GM23338 (cell line): ENCODE measurements at regions not wholly inside any gene's neighbourhood (a gene's known extent, or its start where the extent isn't known, plus 50 kb on each side); places are given as distances from the start of the nearest gene placed in this dataset.

Experiments
- ATAC-seq: fragments of 200-7000 bp; cut with Tn5 transposase; 3 replicates; pipeline ENCODE4 v1.9.1; 2020
- DNase-seq: peaks from one replicate; pipeline ENCODE4 v3.0.0-alpha.2; 2015; ENCODE audit warnings: low spot score
- H2AFZ ChIP-seq: fragments of 200-600 bp; sonication (generic); 2 replicates; pipeline ENCODE4 v1.8.0; 2016; ENCODE audit warnings: antibody characterized with exemption, mild to moderate bottlenecking, moderate library complexity
- H3F3A ChIP-seq: fragments of 200-600 bp; sonication (generic); replicated peaks from 2 replicates; pipeline ENCODE4 v1.8.0; 2017; ENCODE audit warnings: antibody characterized with exemption, mixed run types, low read depth
- H3K27ac ChIP-seq: fragments of 200-600 bp; sonication (generic); 2 replicates; pipeline ENCODE4 v1.6.1; 2016; ENCODE audit warnings: low read depth
- H3K27me3 ChIP-seq: fragments of 200-600 bp; sonication (generic); 2 replicates; pipeline ENCODE4 v1.8.0; 2016; ENCODE audit warnings: mild to moderate bottlenecking, mixed run types, moderate library complexity; ENCODE audit not compliant: insufficient read depth
- H3K36me3 ChIP-seq: fragments of 200-600 bp; sonication (generic); 2 replicates; pipeline ENCODE4 v1.8.0; 2016; ENCODE audit warnings: mild to moderate bottlenecking; ENCODE audit not compliant: insufficient read depth
- H3K4me1 ChIP-seq: fragments of 200-600 bp; sonication (generic); 2 replicates; pipeline ENCODE4 v1.8.0; 2016; ENCODE audit warnings: mild to moderate bottlenecking, moderate library complexity; ENCODE audit not compliant: insufficient read depth
- H3K4me2 ChIP-seq: fragments of 200-600 bp; sonication (generic); 2 replicates; pipeline ENCODE4 v1.7.1; 2017; ENCODE audit warnings: mixed run types
- H3K4me3 ChIP-seq: fragments of 200-600 bp; sonication (generic); 2 replicates; pipeline ENCODE4 v1.6.1; 2016; ENCODE audit warnings: mixed run types
- H3K79me2 ChIP-seq: fragments of 200-600 bp; sonication (generic); replicated peaks from 2 replicates; pipeline ENCODE4 v1.8.0; 2017; ENCODE audit warnings: mild to moderate bottlenecking; ENCODE audit not compliant: insufficient read depth
- H3K9me2 ChIP-seq: fragments of 200-600 bp; sonication (generic); 2 replicates; pipeline ENCODE4 v1.8.0; 2017; ENCODE audit not compliant: insufficient read depth
- H4K20me1 ChIP-seq: fragments of 200-600 bp; sonication (generic); replicated peaks from 2 replicates; pipeline ENCODE4 v1.8.0; 2017; ENCODE audit warnings: mild to moderate bottlenecking; ENCODE audit not compliant: insufficient read depth
- H3K27ac Mint-ChIP-seq: 2 replicates; pipeline ENCODE4 v1.8.0; 2020; ENCODE audit warnings: inconsistent platforms, mild to moderate bottlenecking, moderate library complexity, mixed read lengths
- H3K27me3 Mint-ChIP-seq: 3 replicates; pipeline ENCODE4 v1.8.0; 2022; ENCODE audit warnings: low read depth, mild to moderate bottlenecking, moderate library complexity, mixed read lengths, inconsistent platforms; ENCODE audit not compliant: insufficient read depth, poor library complexity
- H3K36me3 Mint-ChIP-seq: 3 replicates; pipeline ENCODE4 v1.8.0; 2021; ENCODE audit warnings: low read depth, mild to moderate bottlenecking, inconsistent platforms, moderate library complexity, mixed read lengths
- H3K4me1 Mint-ChIP-seq: 3 replicates; pipeline ENCODE4 v1.8.0; 2020; ENCODE audit warnings: mild to moderate bottlenecking, inconsistent platforms, mixed read lengths
- H3K4me3 Mint-ChIP-seq: 3 replicates; pipeline ENCODE4 v1.8.0; 2021; ENCODE audit warnings: moderate library complexity, mild to moderate bottlenecking, inconsistent platforms, mixed read lengths
- H3K9me3 Mint-ChIP-seq: 3 replicates; pipeline ENCODE4 v1.8.0; 2020; ENCODE audit warnings: moderate library complexity, mild to moderate bottlenecking, inconsistent platforms, mixed read lengths
- CREB1 ChIP-seq: fragments of 250-450 bp; sonication (Bioruptor Pico); IDR thresholded peaks from 2 replicates; pipeline ENCODE4 v1.5.0; 2020; ENCODE audit warnings: low read depth, mild to moderate bottlenecking, moderate library complexity
- CTCF ChIP-seq, 2 experiments: fragments of 200-600 bp in 1 of 2; sonication (generic) in 1 of 2; conservative IDR thresholded peaks; 2 replicates each; pipeline versions ENCODE4 v1.5.1 to v1.6.1; 2016 to 2017; ENCODE audit warnings: antibody characterized with exemption in 2 of 2, low read depth in 2 of 2, mild to moderate bottlenecking in 2 of 2, moderate library complexity in 1 of 2
- ETS1 ChIP-seq: IDR thresholded peaks from 2 replicates; pipeline ENCODE4 v1.6.1; 2016; ENCODE audit warnings: antibody characterized with exemption
- EZH2 ChIP-seq: fragments of 200-600 bp; sonication (generic); IDR thresholded peaks from one replicate; pipeline ENCODE4 v1.8.0; 2017; ENCODE audit warnings: antibody characterized with exemption, mild to moderate bottlenecking, low read depth; ENCODE audit not compliant: unreplicated experiment
- EZH2phosphoT487 ChIP-seq: fragments of 200-600 bp; sonication (generic); IDR thresholded peaks from one replicate; pipeline ENCODE4 v1.8.1; 2018; ENCODE audit warnings: antibody characterized with exemption; ENCODE audit not compliant: unreplicated experiment
- JUNB ChIP-seq: IDR thresholded peaks from one replicate; pipeline ENCODE4 v1.6.1; 2016; ENCODE audit warnings: antibody characterized with exemption; ENCODE audit not compliant: unreplicated experiment
- NANOG ChIP-seq: IDR thresholded peaks from 2 replicates; pipeline ENCODE4 v1.6.1; 2016; ENCODE audit warnings: antibody characterized with exemption, borderline replicate concordance
- POLR2AphosphoS5 ChIP-seq: IDR thresholded peaks from 2 replicates; pipeline ENCODE4 v1.6.1; 2016; ENCODE audit warnings: antibody characterized with exemption, low read depth
- REST ChIP-seq: IDR thresholded peaks from one replicate; pipeline ENCODE4 v1.6.1; 2018; ENCODE audit warnings: antibody characterized with exemption; ENCODE audit not compliant: unreplicated experiment
- STAT1 ChIP-seq: IDR thresholded peaks from one replicate; pipeline ENCODE4 v1.6.1; 2016; ENCODE audit warnings: antibody characterized with exemption; ENCODE audit not compliant: unreplicated experiment
- ZNF114 ChIP-seq: fragments of 250-450 bp; sonication (Bioruptor Pico); IDR thresholded peaks from 2 replicates; pipeline ENCODE4 v1.5.0; 2020; ENCODE audit warnings: mild to moderate bottlenecking, moderate library complexity
- ZNF331 ChIP-seq: fragments of 250-450 bp; sonication (Bioruptor Pico); IDR thresholded peaks from 2 replicates; pipeline ENCODE4 v1.5.0; 2020; ENCODE audit warnings: low read depth, mild to moderate bottlenecking, moderate library complexity

- Mint-ChIP-seq H3K27ac (no peak overlapping the region), H3K4me1 (no peaks in the 10 kb centered on the region), H3K4me3 (no peak overlapping the region), H3K9me3 (no peaks in the 10 kb centered on the region), H3K36me3 (no peaks in the 10 kb centered on the region), H3K27me3 (no peaks in the 10 kb centered on the region)
- Histone ChIP-seq H3F3A (no peaks in the 10 kb centered on the region), H3K79me2 (no peaks in the 10 kb centered on the region), H2AFZ (no peak overlapping the region), H3K4me1 (no peaks in the 10 kb centered on the region), H3K4me2 (no peak overlapping the region), H3K27ac (no peak overlapping the region), H3K4me3 (no peak overlapping the region), H3K9me2 (0 out of 2 replicates have a peak, but pooled peaks cover 4% of the 10 kb centered on the region), H3K27me3 (no peaks in the 10 kb centered on the region), H3K36me3 (no peaks in the 10 kb centered on the region), H4K20me1 (no peaks in the 10 kb centered on the region)
- no peak for DNase-seq
- no peak for TF ChIP-seq ZNF114
- TF ChIP-seq POLR2AphosphoS5 = no peak
- no peak for TF ChIP-seq NANOG
- TF ChIP-seq JUNB = no peak
- TF ChIP-seq STAT1 = no peak
- no peak for TF ChIP-seq EZH2
- no peak for TF ChIP-seq ETS1
- TF ChIP-seq CREB1 (CRISPR knock-in tag) = no peak
- TF ChIP-seq ZNF331 (CRISPR knock-in tag) = no peak
- no peak for ATAC-seq
These were observed 67.8 kb downstream of the TTC32 start for GRCh38 chr2:19833978-19834377.

GRCh38 chr2:19829672-19830071 is 72.1 kb downstream of the TTC32 start:
- no peak overlapping the region for H3K4me3 ChIP-seq
- H3K27ac Mint-ChIP-seq = no peak overlapping the region
- H3K9me2 ChIP-seq = no peaks in the 10 kb centered on the region
- no peak overlapping the region for H3K4me3 Mint-ChIP-seq
- no peaks in the 10 kb centered on the region for H3K27me3 ChIP-seq
- H3K4me1 ChIP-seq = no peaks in the 10 kb centered on the region
- no peak overlapping the region for H3K4me2 ChIP-seq
- DNase-seq = no peak
- no peaks in the 10 kb centered on the region for H4K20me1 ChIP-seq
- no peaks in the 10 kb centered on the region for H3K36me3 ChIP-seq
- peaks cover 8% of the 10 kb centered on the region; the same call in 1 of the 3 replicates for H3K9me3 Mint-ChIP-seq
- no peak overlapping the region for H2AFZ ChIP-seq
- H3K36me3 Mint-ChIP-seq = no peaks in the 10 kb centered on the region
- no peaks in the 10 kb centered on the region for H3K79me2 ChIP-seq
- no peak overlapping the region for H3K27ac ChIP-seq
- H3F3A ChIP-seq = no peaks in the 10 kb centered on the region
- no peaks in the 10 kb centered on the region for H3K27me3 Mint-ChIP-seq
- no peaks in the 10 kb centered on the region for H3K4me1 Mint-ChIP-seq
- ATAC-seq = no peak
- TF ChIP-seq ZNF114 = no peak
- TF ChIP-seq CTCF (conservative IDR thresholded peaks at IDR 0.05; ENCODE audit: low read depth in 2 of 2) = no peak
- no peak for TF ChIP-seq CREB1 (CRISPR knock-in tag)
- TF ChIP-seq NANOG = no peak
- TF ChIP-seq EZH2phosphoT487 = no peak
- TF ChIP-seq POLR2AphosphoS5 = no peak
- no peak for TF ChIP-seq EZH2
- no peak for TF ChIP-seq STAT1
- TF ChIP-seq JUNB = no peak
- no peak for TF ChIP-seq ETS1
- no peak for TF ChIP-seq ZNF331 (CRISPR knock-in tag)
- no peak for TF ChIP-seq REST
